ENCODE measurements at regions not wholly inside any gene's neighbourhood (a gene's known extent, or its start where the extent isn't known, plus 50 kb on each side); places are given as distances from the start of the nearest gene placed in this dataset.

GRCh38 chr20:57768519-57768918, 58.7 kb upstream of the PMEPA1 start:
- DNase-seq (ENCODE audit: insufficient read length, low spot score) = no peak
- no peak for FAIRE-seq
- TF ChIP-seq POU2F2 (IDR thresholded peaks at IDR 0.05; ENCODE audit: low read depth, low read length) (no peak), POLR2A (IDR thresholded peaks at IDR 0.05; ENCODE audit: low read depth, low read length) (no peak), SPI1 (IDR thresholded peaks at IDR 0.05; ENCODE audit: low read depth, low read length) (no peak), PAX5 (IDR thresholded peaks at IDR 0.05; ENCODE audit: insufficient read depth, low read length, severe bottlenecking) (no peak)

DNA sequence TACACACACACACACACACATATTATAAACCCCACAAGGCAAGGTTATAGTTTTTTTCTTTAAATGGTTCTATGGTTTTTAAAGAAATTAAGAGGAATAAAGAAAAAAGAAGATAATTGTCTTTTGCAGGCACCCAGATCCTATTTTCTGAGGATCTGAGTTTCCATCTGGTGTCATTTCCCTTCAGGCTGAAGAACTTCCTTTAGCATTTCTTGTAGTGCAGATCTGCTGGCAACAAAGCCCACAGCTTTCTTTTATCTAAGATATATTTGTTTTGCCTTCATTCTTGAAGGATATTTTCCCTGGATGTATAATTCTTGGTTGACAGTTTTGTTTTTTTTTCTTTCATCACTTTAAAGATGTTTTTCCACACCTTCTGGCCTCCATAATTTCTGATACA, 57.6 kb upstream of the PMEPA1 start:
- DNase-seq (ENCODE audit: insufficient read length, low spot score) (no peak), FAIRE-seq (no peak)
- no peak for TF ChIP-seq POLR2AphosphoS5 (IDR thresholded peaks at IDR 0.05; ENCODE audit: low read depth, low read length)
- TF ChIP-seq POLR2A (IDR thresholded peaks at IDR 0.05; ENCODE audit: low read depth, low read length) = no peak
- TF ChIP-seq PAX5 (IDR thresholded peaks at IDR 0.05; ENCODE audit: insufficient read depth, low read length, severe bottlenecking) = no peak
- no peak for TF ChIP-seq SPI1 (IDR thresholded peaks at IDR 0.05; ENCODE audit: low read depth, low read length)
- no peak for TF ChIP-seq TAF1 (IDR thresholded peaks at IDR 0.05; ENCODE audit: low read depth, low read length)
- TF ChIP-seq POU2F2 (IDR thresholded peaks at IDR 0.05; ENCODE audit: low read depth, low read length) = no peak

DNA sequence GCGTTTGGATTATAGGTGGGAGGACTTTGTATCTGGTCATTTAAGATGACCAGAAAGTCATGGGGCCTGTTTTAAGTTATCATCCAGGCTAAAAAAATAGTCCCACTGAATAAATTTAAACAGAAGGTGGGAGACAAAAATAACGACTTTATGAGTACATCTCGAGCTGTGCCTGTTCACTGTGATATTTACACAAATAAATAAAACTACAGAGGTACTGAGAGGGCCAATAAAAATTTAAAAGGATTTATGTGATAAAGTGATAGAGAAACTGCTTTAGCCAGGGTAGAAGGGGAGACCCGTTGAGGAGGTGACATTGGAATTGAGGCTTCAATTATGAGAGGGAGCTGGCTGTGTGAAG, 53.4 kb upstream of the PMEPA1 start:
- DNase-seq (ENCODE audit: insufficient read length, low spot score) = no peak
- FAIRE-seq = no peak
- TF ChIP-seq TAF1 (IDR thresholded peaks at IDR 0.05; ENCODE audit: low read depth, low read length) (no peak), POU2F2 (IDR thresholded peaks at IDR 0.05; ENCODE audit: low read depth, low read length) (no peak), POLR2AphosphoS5 (IDR thresholded peaks at IDR 0.05; ENCODE audit: low read depth, low read length) (no peak), POLR2A (IDR thresholded peaks at IDR 0.05; ENCODE audit: low read depth, low read length) (no peak), SPI1 (IDR thresholded peaks at IDR 0.05; ENCODE audit: low read depth, low read length) (no peak), PAX5 (IDR thresholded peaks at IDR 0.05; ENCODE audit: insufficient read depth, low read length, severe bottlenecking) (no peak)

- DNase-seq (ENCODE audit: insufficient read length, low spot score) (no peak), FAIRE-seq (no peak)
- TF ChIP-seq POLR2AphosphoS5 (IDR thresholded peaks at IDR 0.05; ENCODE audit: low read depth, low read length) (no peak), SPI1 (IDR thresholded peaks at IDR 0.05; ENCODE audit: low read depth, low read length) (no peak), POLR2A (IDR thresholded peaks at IDR 0.05; ENCODE audit: low read depth, low read length) (no peak), PAX5 (IDR thresholded peaks at IDR 0.05; ENCODE audit: insufficient read depth, low read length, severe bottlenecking) (no peak)
These were observed 52.9 kb upstream of the PMEPA1 start for GRCh38 chr20:57762531-57763234.

DNA sequence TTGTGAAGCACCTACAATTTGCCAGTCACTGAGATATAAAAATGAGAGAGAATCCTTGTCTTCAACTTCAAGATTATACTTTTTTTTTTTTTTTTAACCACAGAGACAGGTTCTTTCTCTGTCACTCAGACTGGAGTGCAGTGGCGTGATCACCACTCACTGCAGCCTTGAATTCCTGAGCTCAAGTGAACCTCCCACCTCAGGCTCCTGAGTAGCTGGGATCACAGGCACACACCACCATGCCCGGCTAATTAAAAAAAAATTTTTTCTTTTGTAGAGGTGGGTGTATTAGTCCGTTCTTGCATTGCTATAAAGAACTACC, 51.6 kb upstream of the PMEPA1 start:
- FAIRE-seq (no peak), DNase-seq (ENCODE audit: insufficient read length, low spot score) (no peak)
- TF ChIP-seq POU2F2 (IDR thresholded peaks at IDR 0.05; ENCODE audit: low read depth, low read length) (no peak), POLR2A (IDR thresholded peaks at IDR 0.05; ENCODE audit: low read depth, low read length) (no peak), PAX5 (IDR thresholded peaks at IDR 0.05; ENCODE audit: insufficient read depth, low read length, severe bottlenecking) (no peak), POLR2AphosphoS5 (IDR thresholded peaks at IDR 0.05; ENCODE audit: low read depth, low read length) (no peak), SPI1 (IDR thresholded peaks at IDR 0.05; ENCODE audit: low read depth, low read length) (no peak), TAF1 (IDR thresholded peaks at IDR 0.05; ENCODE audit: low read depth, low read length) (no peak)

DNA sequence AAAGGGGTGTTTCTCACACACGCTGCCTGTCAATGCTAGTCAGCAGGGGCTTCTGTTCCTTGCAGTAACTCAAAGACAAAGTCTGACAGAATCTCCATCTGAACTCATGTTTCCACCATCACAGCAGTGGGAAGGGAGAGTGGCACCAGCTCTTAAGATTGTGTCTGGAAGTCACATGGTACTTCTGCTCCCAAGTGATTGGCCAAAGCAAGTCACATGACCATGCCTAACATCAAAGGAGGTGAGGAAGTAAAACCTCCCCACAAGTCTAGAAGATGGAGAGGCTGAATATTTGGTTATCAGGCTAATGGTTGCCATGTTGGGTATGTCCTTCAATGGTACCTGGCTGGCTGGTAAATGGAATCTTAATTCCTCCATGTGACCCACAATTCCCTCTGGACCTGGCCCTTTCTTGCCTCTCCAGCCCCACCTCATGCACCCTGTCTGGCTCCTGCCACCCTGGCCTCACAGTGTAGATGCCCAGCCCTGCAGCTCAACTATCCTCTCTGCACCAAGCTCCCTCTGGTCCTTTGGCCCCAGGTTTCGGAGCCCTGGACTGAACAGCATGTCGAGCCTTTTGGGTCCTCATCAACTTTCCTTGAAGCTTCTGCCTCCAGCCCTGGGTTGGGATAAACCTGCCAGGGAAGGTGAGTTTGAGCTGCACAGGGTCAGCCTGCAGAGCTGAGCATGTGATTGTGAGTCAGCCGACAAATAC, 51.0 kb upstream of the PMEPA1 start:
- DNase-seq (ENCODE audit: insufficient read length, low spot score) (no peak), FAIRE-seq (no peak)
- no peak for TF ChIP-seq POLR2AphosphoS5 (IDR thresholded peaks at IDR 0.05; ENCODE audit: low read depth, low read length)
- TF ChIP-seq TAF1 (IDR thresholded peaks at IDR 0.05; ENCODE audit: low read depth, low read length) = no peak
- no peak for TF ChIP-seq POU2F2 (IDR thresholded peaks at IDR 0.05; ENCODE audit: low read depth, low read length)
- TF ChIP-seq SPI1 (IDR thresholded peaks at IDR 0.05; ENCODE audit: low read depth, low read length) = no peak
- no peak for TF ChIP-seq POLR2A (IDR thresholded peaks at IDR 0.05; ENCODE audit: low read depth, low read length)
- no peak for TF ChIP-seq PAX5 (IDR thresholded peaks at IDR 0.05; ENCODE audit: insufficient read depth, low read length, severe bottlenecking)

DNA sequence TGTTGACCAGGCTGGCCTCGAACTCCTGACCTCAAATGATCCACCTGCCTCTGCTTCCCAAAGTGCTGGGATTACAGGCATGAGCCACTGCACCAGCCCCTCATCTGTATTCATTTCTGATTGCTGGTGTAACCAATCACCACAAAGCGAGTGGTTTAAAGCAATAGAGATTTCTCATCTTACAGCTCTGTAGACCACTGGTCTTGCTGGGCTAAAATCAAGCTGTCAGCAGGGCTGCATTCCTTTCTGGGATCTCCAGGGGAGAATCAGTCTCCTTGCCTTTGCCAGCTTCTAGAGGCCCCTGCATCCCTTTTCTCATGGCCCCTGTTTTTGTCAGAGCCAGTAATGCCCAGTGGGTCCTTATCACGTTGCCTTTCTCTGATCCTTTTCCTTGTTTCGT, 49.9 kb upstream of the PMEPA1 start:
- FAIRE-seq (no peak), DNase-seq (ENCODE audit: insufficient read length, low spot score) (no peak)
- TF ChIP-seq POU2F2 (IDR thresholded peaks at IDR 0.05; ENCODE audit: low read depth, low read length) (no peak), POLR2AphosphoS5 (IDR thresholded peaks at IDR 0.05; ENCODE audit: low read depth, low read length) (no peak), SPI1 (IDR thresholded peaks at IDR 0.05; ENCODE audit: low read depth, low read length) (no peak), TAF1 (IDR thresholded peaks at IDR 0.05; ENCODE audit: low read depth, low read length) (no peak), POLR2A (IDR thresholded peaks at IDR 0.05; ENCODE audit: low read depth, low read length) (no peak), PAX5 (IDR thresholded peaks at IDR 0.05; ENCODE audit: insufficient read depth, low read length, severe bottlenecking) (no peak)

All from GM12891 (cell line).